Common myeloid progenitor, CD34-positive (primary cell): ENCODE measurements at regions not wholly inside any gene's neighbourhood (a gene's known extent, or its start where the extent isn't known, plus 50 kb on each side); places are given as distances from the start of the nearest gene placed in this dataset.

ENCODE experiments used
- CTCF ChIA-PET: fragments of 350-600 bp; sonication (Branson Sonifier 250); formaldehyde crosslinking; loops from one replicate; lab custom pipeline; 2021; ENCODE audit warnings: antibody characterized with exemption; lab: Charles Lee
- POLR2A ChIA-PET: fragments of 350-600 bp; sonication (Branson Sonifier 250); formaldehyde crosslinking; loops from one replicate; lab custom pipeline; 2021; ENCODE audit warnings: antibody characterized with exemption; lab: Charles Lee
- DNase-seq, 3 donors: peaks; one replicate each; pipeline versions ENCODE4 v3.0.0 to v3.0.0-alpha.2; 2013
- H3K27ac ChIP-seq, 2 experiments: 1 replicate in 1 of 2; 2 replicates in 1 of 2; pipeline ENCODE4 v1.7.0; 2013; ENCODE audit warnings: inconsistent platforms in 2 of 2, low read length in 2 of 2, mild to moderate bottlenecking in 2 of 2, low read depth in 1 of 2, moderate library complexity in 1 of 2; ENCODE audit not compliant: severe bottlenecking in 2 of 2, insufficient read depth in 1 of 2, poor library complexity in 1 of 2
- H3K27me3 ChIP-seq, 5 experiments: replicated peaks in 2 of 5; 1 replicate in 3 of 5; 2 replicates in 2 of 5; pipeline versions ENCODE4 v1.6.1 to v1.7.0; 2013; ENCODE audit warnings: low read length in 4 of 5, mild to moderate bottlenecking in 2 of 5, moderate library complexity in 2 of 5, inconsistent platforms in 1 of 5; ENCODE audit not compliant: insufficient read depth in 5 of 5, control insufficient read depth in 4 of 5
- H3K36me3 ChIP-seq, 4 experiments: 1 replicate in 2 of 4; 2 replicates in 2 of 4; pipeline versions ENCODE4 v1.6.1 to v1.7.0; 2013; ENCODE audit warnings: low read length in 3 of 4, control low read depth in 1 of 4, mild to moderate bottlenecking in 1 of 4; ENCODE audit not compliant: control insufficient read depth in 4 of 4, insufficient read depth in 4 of 4
- H3K4me1 ChIP-seq, 4 experiments: 1 replicate in 3 of 4; 2 replicates in 1 of 4; pipeline versions ENCODE4 v1.6.1 to v1.7.1; 2013; ENCODE audit warnings: low read length in 3 of 4, mild to moderate bottlenecking in 3 of 4, control low read depth in 1 of 4, inconsistent platforms in 1 of 4, moderate library complexity in 1 of 4; ENCODE audit not compliant: control insufficient read depth in 4 of 4, insufficient read depth in 4 of 4; ENCODE audit errors: control extremely low read depth in 1 of 4
- H3K4me3 ChIP-seq, 7 experiments: 1 replicate in 4 of 7; 2 replicates in 3 of 7; pipeline versions ENCODE4 v1.5.1 to v1.7.0; 2013; ENCODE audit warnings: mild to moderate bottlenecking in 7 of 7, low read length in 6 of 7, moderate library complexity in 6 of 7, inconsistent platforms in 2 of 7, low read depth in 2 of 7, control low read depth in 1 of 7; ENCODE audit not compliant: insufficient read depth in 4 of 7, control insufficient read depth in 1 of 7; ENCODE audit errors: extremely low read depth in 1 of 7
- H3K9me3 ChIP-seq, 5 experiments: 1 replicate in 4 of 5; 2 replicates in 1 of 5; pipeline versions ENCODE4 v1.6.1 to v1.7.1; 2013; ENCODE audit warnings: low read length in 4 of 5, mild to moderate bottlenecking in 2 of 5, inconsistent platforms in 1 of 5, low read depth in 1 of 5, moderate library complexity in 1 of 5; ENCODE audit not compliant: control insufficient read depth in 4 of 5, insufficient read depth in 2 of 5; ENCODE audit errors: control extremely low read depth in 1 of 5
- WGBS: methylation state at CpG from one replicate; pipeline ENCODE4 v1.1.5; 2013; ENCODE audit not compliant: insufficient coverage; 5-methylcytosine and 5-hydroxymethylcytosine counted together

DNA sequence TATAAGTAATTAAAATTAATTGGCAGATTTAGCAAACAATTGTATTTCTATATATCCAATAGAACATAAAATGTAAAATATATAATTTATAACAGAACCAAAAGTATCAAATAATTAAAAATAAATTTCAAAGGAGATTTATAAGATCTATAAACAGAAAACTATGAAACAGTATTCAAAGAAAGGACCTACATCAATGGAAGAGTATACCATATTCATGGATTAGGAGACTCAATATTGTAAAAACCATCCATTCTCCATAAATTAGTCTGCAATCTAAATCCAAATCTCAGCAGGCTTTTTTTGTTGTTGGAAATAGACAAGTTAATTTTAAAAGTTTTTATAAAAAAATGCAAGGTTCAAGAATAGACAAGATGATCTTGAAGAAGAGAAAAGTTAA is 149.0 kb upstream of the RUNX3 start:
- Histone ChIP-seq H3K4me3 (no peak overlapping the region), H3K9me3 (peaks cover 2 to 12% (median 7%) of the 10 kb centered on the region in 5 experiments), H3K36me3 (no peaks in the 10 kb centered on the region), H3K27me3 (no peaks in the 10 kb centered on the region), H3K4me1 (peaks cover 0 to 11% (median 0%) of the 10 kb centered on the region in 4 experiments), H3K27ac (no peak overlapping the region)
- no peak for DNase-seq
- ChIA-PET POLR2A (no interaction called here), CTCF (no interaction called here)

DNA sequence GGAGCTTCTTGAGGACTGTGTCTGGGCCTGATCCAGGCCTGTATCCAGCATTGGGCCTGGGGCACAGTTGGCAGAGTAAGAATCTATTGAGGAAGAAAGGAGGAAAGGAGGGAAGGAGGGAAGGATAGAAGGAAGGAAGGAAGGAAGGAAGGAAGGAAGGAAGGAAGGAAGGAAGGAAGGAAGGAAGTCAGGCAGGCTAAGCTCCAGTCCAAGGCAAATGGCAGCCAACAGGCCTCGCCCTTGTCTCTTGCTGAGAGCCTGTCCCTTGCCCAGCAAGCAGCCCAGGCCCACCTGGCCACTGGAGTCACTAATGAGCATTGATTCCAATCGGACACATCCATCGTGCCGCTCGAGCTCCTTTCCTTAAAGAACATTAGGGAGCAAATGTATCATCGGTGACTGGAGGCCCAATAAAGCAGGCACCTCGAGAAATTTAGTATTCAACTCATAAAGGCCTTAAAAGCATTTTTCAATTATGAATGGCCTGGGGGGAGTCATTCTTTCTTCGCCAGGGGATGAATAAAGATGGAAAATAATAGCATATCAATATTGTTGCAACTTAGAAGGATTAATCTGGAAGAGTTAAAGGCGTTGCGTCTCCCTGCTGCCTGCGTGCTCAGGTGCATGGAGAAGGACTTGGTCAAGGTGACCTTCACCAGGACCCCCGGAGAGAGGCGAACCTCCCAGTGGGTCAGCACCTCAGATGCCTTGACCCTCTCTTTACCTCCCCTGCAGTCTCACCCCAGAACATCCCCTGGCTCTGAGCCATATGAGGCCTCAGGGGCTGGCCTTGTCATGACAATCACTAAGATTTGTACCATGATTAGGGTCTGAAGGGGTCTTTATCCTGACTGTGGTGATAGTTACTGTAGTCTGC is 144.5 kb upstream of the RUNX3 start:
- 94% methylated on average over 11 of the region's 13 CpGs for WGBS
- Histone ChIP-seq H3K9me3 (peaks cover 2 to 12% (median 7%) of the 10 kb centered on the region in 5 experiments), H3K27ac (no peak overlapping the region), H3K4me1 (no peaks in the 10 kb centered on the region), H3K27me3 (no peaks in the 10 kb centered on the region), H3K36me3 (no peaks in the 10 kb centered on the region), H3K4me3 (no peak overlapping the region)
- POLR2A ChIA-PET = no interaction called here
- CTCF ChIA-PET = interaction anchor here (1.2 kb wide), 1 partner anchor 12 kb away, joined by 3 read pairs; no protein-coding TSS in a partner anchor
- no peak for DNase-seq

DNA sequence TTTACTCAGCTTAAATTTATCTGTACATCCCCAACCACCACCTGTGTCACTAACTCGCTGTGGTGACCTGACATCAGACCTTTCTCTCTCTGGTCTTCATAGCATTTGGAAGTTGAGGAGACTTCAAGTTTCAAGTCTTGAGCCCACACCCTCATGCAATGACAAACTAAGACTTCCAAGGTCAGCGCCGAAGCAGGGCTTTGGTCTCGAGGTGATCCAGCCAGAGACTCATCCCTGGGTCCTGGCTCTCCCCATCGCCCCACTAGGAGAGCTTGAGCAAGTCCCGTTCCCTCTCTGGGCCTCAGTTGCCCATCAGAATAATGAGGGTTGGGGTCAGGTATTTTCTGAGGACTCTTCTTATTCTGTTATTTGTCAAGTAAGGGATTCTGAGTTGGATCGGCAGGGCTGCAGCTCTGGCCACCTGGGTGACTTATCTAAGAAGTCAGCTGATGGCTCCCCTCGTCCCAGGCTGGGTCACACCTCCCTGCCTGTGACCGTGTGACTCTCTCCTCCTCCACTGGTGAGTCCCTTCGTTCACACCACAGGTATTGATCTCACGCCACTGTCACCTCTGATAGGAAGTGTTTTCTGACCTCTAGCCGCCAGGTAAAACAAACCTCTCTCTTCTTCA is 143.7 kb upstream of the RUNX3 start:
- no peaks in the 10 kb centered on the region for H3K36me3 ChIP-seq
- H3K27me3 ChIP-seq = no peaks in the 10 kb centered on the region
- peaks cover 2 to 12% (median 5%) of the 10 kb centered on the region in 5 experiments for H3K9me3 ChIP-seq
- 82% methylated on average over 10 of the region's 12 CpGs for WGBS
- H3K4me1 ChIP-seq = no peaks in the 10 kb centered on the region
- H3K4me3 ChIP-seq = no peak overlapping the region
- ChIA-PET POLR2A (no interaction called here), CTCF (interaction anchor here (1.2 kb wide), 1 partner anchor 13 kb away, joined by 3 read pairs; no protein-coding TSS in a partner anchor)
- no peak for DNase-seq
- H3K27ac ChIP-seq = no peak overlapping the region

DNA sequence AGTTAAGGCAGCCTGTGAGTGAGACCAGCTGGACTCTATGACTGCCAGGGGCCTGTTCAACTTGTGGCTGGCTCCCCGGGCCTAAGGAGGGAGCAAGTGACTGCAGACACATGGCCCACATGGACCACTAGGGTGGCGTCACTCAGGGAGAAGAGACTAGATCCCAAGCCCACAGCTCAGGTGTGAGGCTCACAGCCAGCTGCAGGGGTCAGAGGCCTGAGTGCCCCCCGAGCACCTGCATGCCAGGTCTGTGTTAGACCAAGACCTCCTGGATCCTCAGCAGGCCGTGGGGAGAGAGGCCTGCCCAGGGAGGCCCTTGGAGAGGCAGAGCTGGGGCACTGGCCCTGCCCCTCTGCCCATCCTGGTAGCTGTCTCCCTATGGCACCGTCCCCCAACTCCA is 142.4 kb upstream of the RUNX3 start:
- H3K9me3 ChIP-seq = peaks cover 0 to 7% (median 5%) of the 10 kb centered on the region in 5 experiments
- 100% methylated on average over 3 of the region's 5 CpGs for WGBS
- H3K27me3 ChIP-seq = no peaks in the 10 kb centered on the region
- no peaks in the 10 kb centered on the region for H3K4me1 ChIP-seq
- CTCF ChIA-PET = interaction anchor here (1.8 kb wide), 1 partner anchor 35 kb away, joined by 4 read pairs; no protein-coding TSS in a partner anchor
- no peak for DNase-seq
- no peaks in the 10 kb centered on the region for H3K36me3 ChIP-seq
- no peak overlapping the region for H3K27ac ChIP-seq
- POLR2A ChIA-PET = no interaction called here
- no peak overlapping the region for H3K4me3 ChIP-seq

DNA sequence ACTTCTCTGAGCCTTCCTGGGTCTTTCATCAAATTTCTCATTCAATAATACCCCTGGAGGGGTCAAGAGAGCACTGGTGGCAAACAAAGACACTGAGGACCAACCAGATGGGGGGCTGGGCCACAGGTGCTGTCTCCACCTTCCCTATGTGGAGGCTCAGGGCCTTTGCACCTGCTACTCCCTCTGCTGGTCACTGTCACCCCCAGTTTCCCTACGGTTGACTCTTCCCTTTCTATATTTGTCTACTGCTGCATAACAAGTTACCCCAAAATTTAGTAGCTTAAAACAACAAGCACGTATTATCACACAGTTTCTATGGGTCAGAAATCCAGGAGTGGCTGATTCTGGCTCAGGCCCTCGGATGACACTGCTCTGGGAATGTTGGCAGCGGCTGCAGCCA is 138.8 kb upstream of the RUNX3 start:
- ChIA-PET CTCF (interaction anchor here (0.7 to 1.1 kb wide), 3 partner anchors 15 to 108 kb away, joined by 3 to 4 read pairs (median 3); no protein-coding TSS in a partner anchor), POLR2A (no interaction called here)
- DNase-seq = no peak
- WGBS = 93% methylated on average over 4 of the region's 4 CpGs
- peaks cover 0 to 27% (median 2%) of the 10 kb centered on the region in 4 experiments for H3K4me1 ChIP-seq
- H3K4me3 ChIP-seq = no peak overlapping the region
- no peaks in the 10 kb centered on the region for H3K9me3 ChIP-seq
- H3K27me3 ChIP-seq = no peaks in the 10 kb centered on the region
- H3K36me3 ChIP-seq = no peaks in the 10 kb centered on the region
- no peak overlapping the region for H3K27ac ChIP-seq

DNA sequence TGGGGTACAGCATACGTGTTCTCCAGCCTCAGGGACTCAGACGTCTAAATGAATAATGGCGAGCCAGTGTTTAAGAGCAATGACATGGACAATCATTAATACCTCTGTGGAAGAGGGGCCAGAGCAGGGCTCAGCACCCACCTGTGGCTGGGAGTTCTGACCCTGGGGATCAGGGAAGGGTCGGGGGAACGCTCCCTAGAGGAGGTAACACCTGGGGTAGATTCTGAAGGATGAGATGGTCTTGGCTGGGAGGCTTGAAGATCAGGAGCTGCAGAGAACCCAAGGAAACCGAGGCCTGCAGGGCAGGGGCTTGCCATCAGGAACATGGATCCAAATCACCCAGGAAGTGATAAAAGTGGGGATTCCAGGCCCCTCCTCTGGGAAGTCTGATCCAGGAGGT is 138.2 kb upstream of the RUNX3 start:
- Histone ChIP-seq H3K27ac (no peak overlapping the region), H3K27me3 (no peaks in the 10 kb centered on the region), H3K9me3 (no peaks in the 10 kb centered on the region), H3K36me3 (no peaks in the 10 kb centered on the region), H3K4me3 (no peak overlapping the region), H3K4me1 (peaks cover 0 to 31% (median 2%) of the 10 kb centered on the region in 4 experiments)
- ChIA-PET CTCF (interaction anchor here (1.1 to 1.5 kb wide), 2 partner anchors 8 to 22 kb away, joined by 4 read pairs; no protein-coding TSS in a partner anchor), POLR2A (no interaction called here)
- WGBS = 94% methylated on average over 6 of the region's 6 CpGs
- DNase-seq = no peak
